WTC11 (cell line): ENCODE measurements at regions not wholly inside any gene's neighbourhood (a gene's known extent, or its start where the extent isn't known, plus 50 kb on each side); places are given as distances from the start of the nearest gene placed in this dataset.

ENCODE experiments used
- ATAC-seq: fragments of 200-7000 bp; cut with Tn5 transposase; 2 replicates; pipeline ENCODE4 v1.10.0; 2021; ENCODE audit warnings: mild to moderate bottlenecking, moderate library complexity
- CTCF ChIA-PET: fragments of 300-600 bp; sonication (Branson Sonifier 250); formaldehyde crosslinking; loops from one replicate; lab custom pipeline; 2021; ENCODE audit warnings: antibody characterized with exemption; lab: Charles Lee
- POLR2A ChIA-PET: fragments of 350-600 bp; sonication (Branson Sonifier 250); formaldehyde crosslinking; loops from one replicate; lab custom pipeline; 2021; ENCODE audit warnings: antibody characterized with exemption; lab: Charles Lee
- DNase-seq: peaks from one replicate; pipeline ENCODE4 v3.0.0; 2021; ENCODE audit warnings: low spot score
- H3K27ac Mint-ChIP-seq: 2 replicates; pipeline ENCODE4 v1.8.0; 2021; ENCODE audit warnings: mixed read lengths
- H3K27me3 Mint-ChIP-seq: 2 replicates; pipeline ENCODE4 v1.8.0; 2021; ENCODE audit warnings: low read depth, mild to moderate bottlenecking, moderate library complexity, mixed read lengths
- H3K36me3 Mint-ChIP-seq: 2 replicates; pipeline ENCODE4 v1.8.0; 2021; ENCODE audit warnings: mixed read lengths
- H3K4me1 Mint-ChIP-seq: 2 replicates; pipeline ENCODE4 v1.8.0; 2022; ENCODE audit warnings: mixed read lengths
- H3K4me3 Mint-ChIP-seq: 2 replicates; pipeline ENCODE4 v1.8.0; 2021; ENCODE audit warnings: mild to moderate bottlenecking, moderate library complexity, mixed read lengths
- H3K9me3 Mint-ChIP-seq: 2 replicates; pipeline ENCODE4 v1.8.0; 2021; ENCODE audit warnings: mixed read lengths
- AFF4 ChIP-seq: sonication (generic); formaldehyde crosslinking; IDR thresholded peaks from 2 replicates; pipeline ENCODE4 v1.8.1; 2023; ENCODE audit warnings: mild to moderate bottlenecking, missing genetic modification reagents, borderline replicate concordance
- ARID4B ChIP-seq: sonication (generic); formaldehyde crosslinking; IDR thresholded peaks from 2 replicates; pipeline ENCODE4 v1.8.0; 2023; ENCODE audit warnings: missing genetic modification reagents, mild to moderate bottlenecking, borderline replicate concordance
- ATF2 ChIP-seq: sonication (generic); formaldehyde crosslinking; IDR thresholded peaks from 2 replicates; pipeline ENCODE4 v1.8.1; 2022; ENCODE audit warnings: low read depth, missing genetic modification reagents, borderline replicate concordance
- EMX1 ChIP-seq: fragments of 250-450 bp; sonication (Bioruptor Pico); IDR thresholded peaks from 2 replicates; pipeline ENCODE4 v1.8.0; 2021; ENCODE audit warnings: mild to moderate bottlenecking
- ERG ChIP-seq: fragments of 250-450 bp; sonication (Bioruptor Pico); IDR thresholded peaks from 2 replicates; pipeline ENCODE4 v1.8.0; 2021; ENCODE audit warnings: mild to moderate bottlenecking
- ESRRA ChIP-seq: sonication (generic); formaldehyde crosslinking; IDR thresholded peaks from 2 replicates; pipeline ENCODE4 v1.8.1; 2022; ENCODE audit warnings: mild to moderate bottlenecking, missing genetic modification reagents, borderline replicate concordance
- MXD4 ChIP-seq: fragments of 250-450 bp; sonication (Bioruptor Pico); IDR thresholded peaks from 2 replicates; pipeline ENCODE4 v1.8.0; 2021; ENCODE audit warnings: mild to moderate bottlenecking, moderate library complexity, borderline replicate concordance
- OVOL2 ChIP-seq: fragments of 250-450 bp; sonication (Bioruptor Pico); IDR thresholded peaks from 2 replicates; pipeline ENCODE4 v1.9.0; 2021; ENCODE audit warnings: mild to moderate bottlenecking, borderline replicate concordance
- RORB ChIP-seq: fragments of 250-450 bp; sonication (Bioruptor Pico); IDR thresholded peaks from 2 replicates; pipeline ENCODE4 v1.9.0; 2021; ENCODE audit warnings: mild to moderate bottlenecking
- SMAD3 ChIP-seq: sonication (generic); formaldehyde crosslinking; IDR thresholded peaks from 2 replicates; pipeline ENCODE4 v1.8.0; 2022; ENCODE audit warnings: missing genetic modification reagents, mild to moderate bottlenecking, borderline replicate concordance
- SMAD4 ChIP-seq: sonication (generic); formaldehyde crosslinking; IDR thresholded peaks from 2 replicates; pipeline ENCODE4 v1.8.0; 2022; ENCODE audit warnings: mild to moderate bottlenecking, missing genetic modification reagents
- ZNF219 ChIP-seq: sonication (generic); formaldehyde crosslinking; IDR thresholded peaks from 2 replicates; pipeline ENCODE4 v1.8.0; 2023; ENCODE audit warnings: missing genetic modification reagents, mild to moderate bottlenecking, borderline replicate concordance
- TF ChIP-seq, protein P1 (sequence below): sonication (generic); formaldehyde crosslinking; IDR thresholded peaks from 2 replicates; pipeline ENCODE4 v1.8.1; 2023; ENCODE audit warnings: mild to moderate bottlenecking, missing genetic modification reagents, moderate library complexity
- TF ChIP-seq, protein P2 (sequence below): fragments of 250-450 bp; sonication (Bioruptor Pico); IDR thresholded peaks from 2 replicates; pipeline ENCODE4 v1.9.0; 2021; ENCODE audit warnings: mild to moderate bottlenecking
- TF ChIP-seq, protein P3 (sequence below): sonication (generic); formaldehyde crosslinking; IDR thresholded peaks from 2 replicates; pipeline ENCODE4 v1.8.1; 2022; ENCODE audit warnings: low read depth, mild to moderate bottlenecking, moderate library complexity, missing genetic modification reagents, borderline replicate concordance

GRCh38 chr7:106562711-106563366 lies 98.1 kb downstream of the CCDC71L start:
- TF ChIP-seq SMAD3 (CRISPR knock-in tag) (no peak), AFF4 (CRISPR knock-in tag) (no peak)
- TF ChIP-seq, protein P1, sequence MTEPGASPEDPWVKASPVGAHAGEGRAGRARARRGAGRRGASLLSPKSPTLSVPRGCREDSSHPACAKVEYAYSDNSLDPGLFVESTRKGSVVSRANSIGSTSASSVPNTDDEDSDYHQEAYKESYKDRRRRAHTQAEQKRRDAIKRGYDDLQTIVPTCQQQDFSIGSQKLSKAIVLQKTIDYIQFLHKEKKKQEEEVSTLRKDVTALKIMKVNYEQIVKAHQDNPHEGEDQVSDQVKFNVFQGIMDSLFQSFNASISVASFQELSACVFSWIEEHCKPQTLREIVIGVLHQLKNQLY: no peak
- TF ChIP-seq, all 79 proteins: peak for 0
- ChIA-PET POLR2A (no interaction called here), CTCF (no interaction called here)
- DNase-seq (no peak), ATAC-seq (no peak)
- no peaks in the 10 kb centered on the region for H3K27me3 Mint-ChIP-seq
- no peak overlapping the region for H3K27ac Mint-ChIP-seq
- no peak overlapping the region for H3K4me3 Mint-ChIP-seq
- no peaks in the 10 kb centered on the region for H3K36me3 Mint-ChIP-seq
- H3K4me1 Mint-ChIP-seq: no peaks in the 10 kb centered on the region
- peaks cover 18% of the 10 kb centered on the region for H3K9me3 Mint-ChIP-seq

DNA sequence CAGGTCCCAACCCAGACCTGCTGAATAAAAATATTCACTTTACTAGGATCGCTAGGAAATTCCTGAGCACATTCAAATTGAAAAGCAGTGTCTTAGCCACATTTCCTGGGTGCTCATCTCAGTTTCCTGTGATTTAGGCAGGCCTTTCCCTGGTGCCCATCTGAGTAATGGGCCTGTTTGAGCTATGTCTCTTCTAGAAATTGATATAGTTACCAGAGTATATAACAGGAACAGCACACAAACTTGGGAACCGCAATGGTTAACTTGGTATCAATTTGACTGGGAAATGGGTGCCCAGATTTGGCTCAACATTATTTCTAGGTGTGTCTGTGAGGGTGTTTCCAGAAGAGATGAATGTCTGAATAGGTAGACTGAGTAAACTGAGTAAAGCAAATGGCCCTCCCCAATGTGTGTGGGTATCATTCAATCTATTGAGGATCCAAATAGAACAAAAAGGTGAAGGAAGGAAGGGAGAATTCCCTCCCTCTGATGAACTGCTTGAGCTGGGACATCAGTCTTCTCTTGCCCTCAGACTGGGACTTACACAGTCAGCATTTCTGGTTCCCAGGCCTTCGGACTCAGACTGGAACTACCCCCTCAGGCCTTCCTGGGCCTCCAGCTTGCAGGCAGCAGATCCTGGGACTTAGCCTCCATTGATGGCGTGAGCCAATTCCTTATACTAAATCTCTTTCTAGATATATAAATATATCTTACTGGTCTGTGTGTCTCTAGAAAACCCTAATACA lies 99.1 kb downstream of the CCDC71L start:
- H3K4me3 Mint-ChIP-seq: no peak overlapping the region
- ChIA-PET POLR2A (no interaction called here), CTCF (no interaction called here)
- no peak for ATAC-seq
- H3K4me1 Mint-ChIP-seq: no peaks in the 10 kb centered on the region
- H3K36me3 Mint-ChIP-seq: no peaks in the 10 kb centered on the region
- TF ChIP-seq ATF2 (CRISPR knock-in tag) (no peak), SMAD3 (CRISPR knock-in tag) (no peak), MXD4 (no peak), ERG (CRISPR knock-in tag) (no peak)
- TF ChIP-seq, protein P2, sequence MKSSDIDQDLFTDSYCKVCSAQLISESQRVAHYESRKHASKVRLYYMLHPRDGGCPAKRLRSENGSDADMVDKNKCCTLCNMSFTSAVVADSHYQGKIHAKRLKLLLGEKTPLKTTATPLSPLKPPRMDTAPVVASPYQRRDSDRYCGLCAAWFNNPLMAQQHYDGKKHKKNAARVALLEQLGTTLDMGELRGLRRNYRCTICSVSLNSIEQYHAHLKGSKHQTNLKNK: no peak
- no peaks in the 10 kb centered on the region for H3K27me3 Mint-ChIP-seq
- DNase-seq: no peak
- peaks cover 17% of the 10 kb centered on the region for H3K9me3 Mint-ChIP-seq
- no peak overlapping the region for H3K27ac Mint-ChIP-seq

- no peak overlapping the region for H3K27ac Mint-ChIP-seq
- no peak for ATAC-seq
- H3K27me3 Mint-ChIP-seq: no peaks in the 10 kb centered on the region; the same call in 1 of the 2 replicates
- H3K4me1 Mint-ChIP-seq: no peaks in the 10 kb centered on the region
- DNase-seq: no peak
- CTCF ChIA-PET: no interaction called here
- H3K9me3 Mint-ChIP-seq: peaks cover 17% of the 10 kb centered on the region
- POLR2A ChIA-PET: no interaction called here
- no peaks in the 10 kb centered on the region for H3K36me3 Mint-ChIP-seq
- no peak overlapping the region for H3K4me3 Mint-ChIP-seq
- no peak for TF ChIP-seq RORB (CRISPR knock-in tag)
- no peak for TF ChIP-seq ARID4B (CRISPR knock-in tag)
- TF ChIP-seq OVOL2 (CRISPR knock-in tag): no peak
- no peak for TF ChIP-seq EMX1 (CRISPR knock-in tag)
- TF ChIP-seq ZNF219: no peak
- no peak for TF ChIP-seq SMAD4 (CRISPR knock-in tag)
- TF ChIP-seq ESRRA: no peak
- TF ChIP-seq, protein P3, sequence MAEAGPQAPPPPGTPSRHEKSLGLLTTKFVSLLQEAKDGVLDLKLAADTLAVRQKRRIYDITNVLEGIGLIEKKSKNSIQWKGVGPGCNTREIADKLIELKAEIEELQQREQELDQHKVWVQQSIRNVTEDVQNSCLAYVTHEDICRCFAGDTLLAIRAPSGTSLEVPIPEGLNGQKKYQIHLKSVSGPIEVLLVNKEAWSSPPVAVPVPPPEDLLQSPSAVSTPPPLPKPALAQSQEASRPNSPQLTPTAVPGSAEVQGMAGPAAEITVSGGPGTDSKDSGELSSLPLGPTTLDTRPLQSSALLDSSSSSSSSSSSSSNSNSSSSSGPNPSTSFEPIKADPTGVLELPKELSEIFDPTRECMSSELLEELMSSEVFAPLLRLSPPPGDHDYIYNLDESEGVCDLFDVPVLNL (CRISPR knock-in tag): no peak
Observed at GRCh38 chr7:106561151-106561550, 99.8 kb downstream of the CCDC71L start.
